ENCODE measurements at regions not wholly inside any gene's neighbourhood (a gene's known extent, or its start where the extent isn't known, plus 50 kb on each side); places are given as distances from the start of the nearest gene placed in this dataset.

DNA sequence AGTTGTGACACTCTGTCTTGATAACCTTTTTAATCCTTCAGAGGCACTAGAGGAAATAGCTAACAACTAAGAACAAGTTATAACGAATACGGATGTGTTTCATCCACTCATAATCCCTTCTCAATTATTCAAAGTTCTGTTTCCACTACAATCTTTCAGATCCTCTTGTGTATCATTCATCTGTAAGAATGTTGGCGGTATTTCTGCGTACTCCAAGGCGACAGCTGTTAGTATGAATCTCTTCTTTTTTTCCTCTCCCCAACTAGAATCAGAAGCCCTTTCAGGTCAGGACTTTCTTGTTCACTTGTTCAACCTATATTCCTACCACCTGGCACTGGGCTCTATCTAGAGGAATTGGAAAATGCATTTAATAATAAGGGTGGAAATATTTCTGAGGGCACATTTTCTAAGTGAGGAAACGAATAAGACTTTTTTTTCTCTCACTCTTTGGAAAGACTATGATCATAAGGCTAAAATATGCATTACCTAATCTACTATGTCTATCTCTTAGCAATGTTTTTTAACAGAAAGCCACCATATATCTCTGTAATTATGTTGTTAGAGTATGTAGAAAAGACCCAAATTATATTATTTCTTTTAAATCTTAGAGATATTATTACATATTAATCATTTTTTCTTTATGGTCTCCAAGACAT, 492.9 kb downstream of the PCDH20 start:
- no peaks in the 10 kb centered on the region for H3K27me3 ChIP-seq (replicated peaks; ENCODE audit: control insufficient read depth, insufficient read depth, low read length)
- H3K36me3 ChIP-seq (ENCODE audit: control insufficient read depth, insufficient read depth, low read length): no peaks in the 10 kb centered on the region
- no peak overlapping the region for H3K4me3 ChIP-seq (replicated peaks; ENCODE audit: low read depth, low read length)
- DNase-seq (ENCODE audit: extremely low read depth, insufficient read length): no peak
- TF ChIP-seq, protein P1, sequence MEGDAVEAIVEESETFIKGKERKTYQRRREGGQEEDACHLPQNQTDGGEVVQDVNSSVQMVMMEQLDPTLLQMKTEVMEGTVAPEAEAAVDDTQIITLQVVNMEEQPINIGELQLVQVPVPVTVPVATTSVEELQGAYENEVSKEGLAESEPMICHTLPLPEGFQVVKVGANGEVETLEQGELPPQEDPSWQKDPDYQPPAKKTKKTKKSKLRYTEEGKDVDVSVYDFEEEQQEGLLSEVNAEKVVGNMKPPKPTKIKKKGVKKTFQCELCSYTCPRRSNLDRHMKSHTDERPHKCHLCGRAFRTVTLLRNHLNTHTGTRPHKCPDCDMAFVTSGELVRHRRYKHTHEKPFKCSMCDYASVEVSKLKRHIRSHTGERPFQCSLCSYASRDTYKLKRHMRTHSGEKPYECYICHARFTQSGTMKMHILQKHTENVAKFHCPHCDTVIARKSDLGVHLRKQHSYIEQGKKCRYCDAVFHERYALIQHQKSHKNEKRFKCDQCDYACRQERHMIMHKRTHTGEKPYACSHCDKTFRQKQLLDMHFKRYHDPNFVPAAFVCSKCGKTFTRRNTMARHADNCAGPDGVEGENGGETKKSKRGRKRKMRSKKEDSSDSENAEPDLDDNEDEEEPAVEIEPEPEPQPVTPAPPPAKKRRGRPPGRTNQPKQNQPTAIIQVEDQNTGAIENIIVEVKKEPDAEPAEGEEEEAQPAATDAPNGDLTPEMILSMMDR (IDR thresholded peaks at IDR 0.05; ENCODE audit: insufficient read depth, low read length, poor library complexity, severe bottlenecking): no peak

DNA sequence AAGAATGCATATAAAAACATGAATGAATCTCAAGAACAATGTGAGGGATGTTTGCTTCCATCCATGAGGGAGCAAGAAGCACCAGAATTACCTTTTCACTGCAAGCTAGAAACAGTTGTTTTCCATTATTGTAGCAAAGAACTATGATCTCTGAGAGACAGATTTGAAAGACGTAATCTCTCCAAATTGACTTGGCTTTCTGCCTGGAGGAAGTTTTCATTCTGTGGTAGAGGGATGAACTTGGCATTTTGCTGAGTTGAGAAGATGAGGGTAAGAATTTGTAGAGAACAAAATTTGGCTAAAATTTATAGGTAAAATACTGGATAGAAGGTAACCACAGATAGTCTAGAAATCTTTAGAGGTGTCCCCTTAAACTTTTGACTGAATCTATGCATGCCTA, 496.8 kb downstream of the TDRD3 start:
- Histone ChIP-seq H3K36me3 (ENCODE audit: control insufficient read depth, insufficient read depth, low read length) (no peaks in the 10 kb centered on the region), H3K4me3 (replicated peaks; ENCODE audit: low read depth, low read length) (no peak overlapping the region), H3K27me3 (replicated peaks; ENCODE audit: control insufficient read depth, insufficient read depth, low read length) (no peaks in the 10 kb centered on the region)
- TF ChIP-seq, protein P1 (IDR thresholded peaks at IDR 0.05; ENCODE audit: insufficient read depth, low read length, poor library complexity, severe bottlenecking): no peak
- DNase-seq (ENCODE audit: extremely low read depth, insufficient read length): no peak

DNA sequence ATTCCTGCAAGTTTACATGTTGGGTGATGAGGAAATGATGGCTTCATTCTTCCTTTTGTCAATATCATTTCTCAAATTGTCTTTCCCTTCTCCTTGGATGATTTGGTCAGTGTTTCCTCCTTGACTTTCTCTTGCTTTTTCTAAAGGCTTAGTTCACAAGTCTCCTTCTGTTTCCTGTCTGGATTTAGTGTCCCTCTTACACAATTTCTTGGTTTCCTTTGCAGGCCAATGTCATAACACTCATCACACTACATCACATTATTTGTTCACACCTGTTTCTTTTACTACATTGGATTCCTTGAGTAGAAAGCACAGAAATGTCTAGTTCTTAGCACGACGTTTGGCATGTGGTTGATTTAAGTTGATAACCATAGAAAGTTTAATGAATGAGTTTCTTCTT, 490.7 kb downstream of the TDRD3 start:
- no peaks in the 10 kb centered on the region for H3K27me3 ChIP-seq (replicated peaks; ENCODE audit: control insufficient read depth, insufficient read depth, low read length)
- H3K36me3 ChIP-seq (ENCODE audit: control insufficient read depth, insufficient read depth, low read length): no peaks in the 10 kb centered on the region
- DNase-seq (ENCODE audit: extremely low read depth, insufficient read length): no peak
- H3K4me3 ChIP-seq (replicated peaks; ENCODE audit: low read depth, low read length): no peak overlapping the region
- TF ChIP-seq, protein P1 (IDR thresholded peaks at IDR 0.05; ENCODE audit: insufficient read depth, low read length, poor library complexity, severe bottlenecking): no peak

DNA sequence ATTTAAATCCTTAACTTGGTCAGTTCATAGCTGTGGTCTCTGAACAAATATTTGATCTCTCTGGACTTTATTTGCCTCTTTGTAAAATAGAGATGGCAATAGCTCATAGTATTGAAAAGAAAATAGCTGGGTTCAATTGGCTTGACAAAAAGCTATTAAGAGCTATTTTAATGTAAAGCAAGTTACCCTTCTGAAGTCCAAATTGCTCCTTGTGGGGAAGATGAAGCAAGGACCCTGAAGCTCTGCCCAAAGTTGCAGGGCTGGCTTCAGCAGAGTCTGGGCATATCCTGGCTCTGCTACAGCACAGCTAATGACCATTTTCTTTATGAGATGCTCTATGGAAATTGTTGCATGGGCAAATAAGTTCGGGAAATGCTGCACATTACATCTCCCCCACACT, 484.5 kb downstream of the TDRD3 start:
- Histone ChIP-seq H3K27me3 (replicated peaks; ENCODE audit: control insufficient read depth, insufficient read depth, low read length) (no peaks in the 10 kb centered on the region), H3K36me3 (ENCODE audit: control insufficient read depth, insufficient read depth, low read length) (no peaks in the 10 kb centered on the region), H3K4me3 (replicated peaks; ENCODE audit: low read depth, low read length) (no peak overlapping the region)
- TF ChIP-seq, protein P1 (IDR thresholded peaks at IDR 0.05; ENCODE audit: insufficient read depth, low read length, poor library complexity, severe bottlenecking): no peak
- DNase-seq (ENCODE audit: extremely low read depth, insufficient read length): no peak

DNA sequence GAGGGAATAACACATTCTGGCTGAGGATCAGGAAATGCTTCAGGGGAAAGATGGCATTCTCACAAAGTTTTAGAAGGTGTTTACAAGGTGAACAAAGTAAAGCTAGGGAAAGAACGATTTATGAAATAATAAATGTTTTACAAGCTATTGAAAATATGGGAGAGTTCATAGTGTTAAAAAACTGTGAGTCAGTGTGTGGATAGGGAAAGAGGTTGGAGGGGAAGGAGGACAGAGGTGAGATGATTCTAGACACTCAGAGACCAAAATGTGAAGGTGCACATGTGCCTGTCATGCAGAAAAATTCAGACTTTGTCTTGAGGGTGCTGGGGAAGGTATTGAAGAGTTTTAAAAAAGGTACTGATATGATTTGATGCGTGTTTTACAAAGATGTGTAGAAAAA, 476.1 kb downstream of the TDRD3 start:
- TF ChIP-seq, protein P1 (IDR thresholded peaks at IDR 0.05; ENCODE audit: insufficient read depth, low read length, poor library complexity, severe bottlenecking): no peak
- Histone ChIP-seq H3K4me3 (replicated peaks; ENCODE audit: low read depth, low read length) (no peak overlapping the region), H3K36me3 (ENCODE audit: control insufficient read depth, insufficient read depth, low read length) (no peaks in the 10 kb centered on the region), H3K27me3 (replicated peaks; ENCODE audit: control insufficient read depth, insufficient read depth, low read length) (no peaks in the 10 kb centered on the region)
- DNase-seq (ENCODE audit: extremely low read depth, insufficient read length): no peak
